Gastrocnemius medialis (tissue), 4 donors: ENCODE measurements at regions not wholly inside any gene's neighbourhood (a gene's known extent, or its start where the extent isn't known, plus 50 kb on each side); places are given as distances from the start of the nearest gene placed in this dataset.

Experiments
- ATAC-seq, 2 donors: fragments of 150-250 bp; one replicate each; pipeline ENCODE4 v1.9.1; 2016
- DNase-seq, 2 donors: peaks; one replicate each; pipeline ENCODE4 v3.0.0-alpha.2; 2019
- H3K27ac ChIP-seq, 4 donors: fragments of 200-600 bp; sonication (generic); 1 replicate in 1 of 4; 2 replicates in 3 of 4; pipeline ENCODE4 v1.5.1; 2016 to 2018; ENCODE audit warnings: mild to moderate bottlenecking in 2 of 4, moderate library complexity in 1 of 4
- H3K27me3 ChIP-seq, 3 donors: fragments of 200-600 bp; sonication (generic) in 2 of 3; 1 replicate in 1 of 3; 2 replicates in 2 of 3; pipeline versions ENCODE4 v1.5.1 to v1.6.0; 2016 to 2019; ENCODE audit warnings: mild to moderate bottlenecking in 1 of 3, moderate library complexity in 1 of 3
- H3K36me3 ChIP-seq, 2 donors: fragments of 200-600 bp; sonication (generic) in 1 of 2; one replicate each; pipeline ENCODE4 v1.5.1; 2017 to 2018
- H3K4me1 ChIP-seq, 2 donors: fragments of 200-600 bp; sonication (generic) in 1 of 2; one replicate each; pipeline ENCODE4 v1.5.1; 2016 to 2017; ENCODE audit warnings: mild to moderate bottlenecking in 2 of 2
- H3K4me3 ChIP-seq, 4 donors: fragments of 200-600 bp; sonication (generic) in 3 of 4; 1 replicate in 1 of 4; 2 replicates in 3 of 4; pipeline ENCODE4 v1.5.1; 2016 to 2019; ENCODE audit warnings: mild to moderate bottlenecking in 2 of 4
- H3K9me3 ChIP-seq, 3 donors: fragments of 200-600 bp; sonication (generic) in 2 of 3; 1 replicate in 1 of 3; 2 replicates in 2 of 3; pipeline ENCODE4 v1.5.1; 2016 to 2019
- CTCF ChIP-seq, 5 experiments: fragments of 450-650 bp in 3 of 5; fragments of 200-600 bp in 2 of 5; sonication (generic) in 2 of 5; IDR thresholded peaks in 4 of 5; conservative IDR thresholded peaks in 1 of 5; 1 replicate in 4 of 5; 2 replicates in 1 of 5; pipeline ENCODE4 v1.5.1; 2016 to 2019; ENCODE audit warnings: antibody characterized with exemption in 5 of 5, mild to moderate bottlenecking in 3 of 5, moderate library complexity in 3 of 5
- POLR2A ChIP-seq, 2 donors: fragments of 450-650 bp; IDR thresholded peaks; one replicate each; pipeline ENCODE4 v1.6.1; 2017; ENCODE audit warnings: antibody characterized with exemption in 2 of 2, mild to moderate bottlenecking in 2 of 2, moderate library complexity in 2 of 2
- in situ Hi-C, 4 donors: fragments of 200-750 bp; cut with MboI; loops; one replicate each; pipeline versions ENCODE4 v1.15.0 to v1.8.0; 2017; ENCODE audit warnings: low sequenced_read_pairs in 4 of 4
- intact Hi-C: fragments of 100-400 bp; cut with DNase I; formaldehyde crosslinking; loops from one replicate; pipeline ENCODE4 v1.15.1; 2023; ENCODE audit warnings: low total_unique reads

- Histone ChIP-seq H3K4me1 (peaks cover 0 to 5% of the 10 kb centered on the region in 2 donors), H3K27ac (no peak overlapping the region), H3K36me3 (no peaks in the 10 kb centered on the region), H3K4me3 (no peak overlapping the region), H3K9me3 (no peaks in the 10 kb centered on the region), H3K27me3 (no peaks in the 10 kb centered on the region)
- DNase-seq = no peak
- TF ChIP-seq CTCF (IDR thresholded peaks at IDR 0.05 in 4 of 5, conservative IDR thresholded peaks at IDR 0.05 in 1 of 5) (no peak), POLR2A (IDR thresholded peaks at IDR 0.05) (no peak)
- intact Hi-C loops (no loop called here), in situ Hi-C loops (no loop called here)
- ATAC-seq = no peak
Observed at GRCh38 chr20:19098806-19099578, 113.5 kb upstream of the SLC24A3 start.

GRCh38 chr20:19099596-19100545 lies 112.6 kb upstream of the SLC24A3 start:
- Histone ChIP-seq H3K27me3 (no peaks in the 10 kb centered on the region), H3K27ac (no peak overlapping the region), H3K4me1 (peaks cover 0 to 5% of the 10 kb centered on the region in 2 donors), H3K4me3 (no peak overlapping the region), H3K36me3 (no peaks in the 10 kb centered on the region), H3K9me3 (no peaks in the 10 kb centered on the region)
- ATAC-seq (no peak), DNase-seq (no peak)
- intact Hi-C loops (no loop called here), in situ Hi-C loops (no loop called here)
- TF ChIP-seq CTCF (IDR thresholded peaks at IDR 0.05 in 4 of 5, conservative IDR thresholded peaks at IDR 0.05 in 1 of 5) (no peak), POLR2A (IDR thresholded peaks at IDR 0.05) (no peak)

- no peaks in the 10 kb centered on the region for H3K4me1 ChIP-seq
- H3K27ac ChIP-seq = no peak overlapping the region
- TF ChIP-seq POLR2A (IDR thresholded peaks at IDR 0.05) (no peak), CTCF (IDR thresholded peaks at IDR 0.05 in 4 of 5, conservative IDR thresholded peaks at IDR 0.05 in 1 of 5) (no peak)
- in situ Hi-C loops = no loop called here
- ATAC-seq = no peak
- DNase-seq = no peak
- H3K4me3 ChIP-seq = no peak overlapping the region
- no peaks in the 10 kb centered on the region for H3K36me3 ChIP-seq
- H3K9me3 ChIP-seq = no peaks in the 10 kb centered on the region
- intact Hi-C loops = no loop called here
- no peaks in the 10 kb centered on the region for H3K27me3 ChIP-seq
Observed at GRCh38 chr20:19100975-19101374, 111.5 kb upstream of the SLC24A3 start.

- Histone ChIP-seq H3K9me3 (no peaks in the 10 kb centered on the region), H3K4me1 (no peaks in the 10 kb centered on the region), H3K4me3 (no peak overlapping the region), H3K27ac (no peak overlapping the region), H3K27me3 (no peaks in the 10 kb centered on the region), H3K36me3 (no peaks in the 10 kb centered on the region)
- ATAC-seq = no peak
- DNase-seq = no peak
- in situ Hi-C loops (no loop called here), intact Hi-C loops (no loop called here)
- TF ChIP-seq CTCF (IDR thresholded peaks at IDR 0.05 in 4 of 5, conservative IDR thresholded peaks at IDR 0.05 in 1 of 5) (no peak), POLR2A (IDR thresholded peaks at IDR 0.05) (no peak)
Observed at GRCh38 chr20:19104186-19104585, 108.3 kb upstream of the SLC24A3 start.
